A673 (cell line): ENCODE measurements at regions not wholly inside any gene's neighbourhood (a gene's known extent, or its start where the extent isn't known, plus 50 kb on each side); places are given as distances from the start of the nearest gene placed in this dataset.

ENCODE experiments used
- BruUV-seq: library from RNA; stranded (reverse); fragments of 400-500 nt; replicated peaks from 2 replicates; lab custom pipeline; 2021; lab: Mats Ljungman, UMichigan
- CTCF ChIA-PET: fragments of 300-600 bp; sonication (Branson Sonifier 250); formaldehyde crosslinking; loops from one replicate; lab custom pipeline; 2022; ENCODE audit warnings: antibody characterized with exemption; lab: Charles Lee
- POLR2A ChIA-PET: fragments of 300-600 bp; sonication (Branson Sonifier 250); formaldehyde crosslinking; loops from one replicate; lab custom pipeline; 2022; ENCODE audit warnings: antibody characterized with exemption; ENCODE audit not compliant: low non-redundant PET; lab: Charles Lee
- DNase-seq: peaks from one replicate; pipeline ENCODE4 v3.0.0-alpha.2; 2015; ENCODE audit warnings: low spot score
- H3K27ac ChIP-seq: fragments of 200-600 bp; sonication (generic); 2 replicates; pipeline ENCODE4 v1.5.1; 2016; ENCODE audit warnings: mixed run types, low read depth, mild to moderate bottlenecking, mixed read lengths, antibody characterized with exemption, low read length; ENCODE audit not compliant: poor library complexity, severe bottlenecking
- H3K27me3 ChIP-seq: fragments of 200-600 bp; sonication (generic); replicated peaks from 2 replicates; pipeline ENCODE4 v1.6.1; 2017; ENCODE audit warnings: mixed run types, low read depth, mild to moderate bottlenecking, mixed read lengths, antibody characterized with exemption, low read length; ENCODE audit not compliant: insufficient read depth, poor library complexity
- H3K36me3 ChIP-seq: fragments of 200-600 bp; sonication (generic); 2 replicates; pipeline ENCODE4 v1.6.1; 2016; ENCODE audit warnings: mixed run types, mild to moderate bottlenecking, mixed read lengths, antibody characterized with exemption, low read length; ENCODE audit not compliant: insufficient read depth, poor library complexity, severe bottlenecking
- H3K4me1 ChIP-seq: fragments of 200-600 bp; sonication (generic); 2 replicates; pipeline ENCODE4 v1.6.1; 2017; ENCODE audit warnings: mixed run types, mild to moderate bottlenecking, mixed read lengths, antibody characterized with exemption, low read length; ENCODE audit not compliant: insufficient read depth, poor library complexity, severe bottlenecking
- H3K4me3 ChIP-seq: fragments of 200-600 bp; sonication (generic); 2 replicates; pipeline ENCODE4 v1.5.1; 2016; ENCODE audit warnings: low read depth, mixed run types, mild to moderate bottlenecking, mixed read lengths, low read length; ENCODE audit not compliant: poor library complexity, severe bottlenecking
- H3K9me3 ChIP-seq: fragments of 200-600 bp; sonication (generic); 2 replicates; pipeline ENCODE4 v1.6.1; 2016; ENCODE audit warnings: mixed run types, low read depth, mild to moderate bottlenecking, mixed read lengths, antibody characterized with exemption, low read length; ENCODE audit not compliant: poor library complexity, severe bottlenecking
- CTCF ChIP-seq: fragments of 300-800, 200-600 bp; sonication (generic); conservative IDR thresholded peaks from 2 replicates; pipeline ENCODE4 v1.5.1; 2017; ENCODE audit warnings: low read depth, mild to moderate bottlenecking, antibody characterized with exemption, low read length, moderate library complexity, mixed read lengths
- EZH2 ChIP-seq: fragments of 200-600 bp; sonication (generic); IDR thresholded peaks from 2 replicates; pipeline ENCODE4 v1.6.1; 2017; ENCODE audit warnings: borderline replicate concordance, low read depth, mild to moderate bottlenecking, mixed read lengths, antibody characterized with exemption, low read length; ENCODE audit not compliant: poor library complexity, severe bottlenecking
- intact Hi-C: fragments of 100-400 bp; cut with micrococcal nuclease; formaldehyde crosslinking; loops from one replicate; pipeline ENCODE4 v1.10.0; 2022; ENCODE audit not compliant: unreplicated experiment

GRCh38 chr2:215637651-215638050 is 201.8 kb upstream of the FN1 start:
- no peak for TF ChIP-seq CTCF
- TF ChIP-seq EZH2: no peak
- BruUV-seq: no TSS peak
- no peak overlapping the region for H3K4me3 ChIP-seq
- no peaks in the 10 kb centered on the region for H3K36me3 ChIP-seq
- H3K27me3 ChIP-seq: no peaks in the 10 kb centered on the region
- H3K4me1 ChIP-seq: no peaks in the 10 kb centered on the region
- no peak for DNase-seq
- intact Hi-C loops: no loop called here
- H3K9me3 ChIP-seq: peaks cover 13% of the 10 kb centered on the region
- CTCF ChIA-PET: no interaction called here
- H3K27ac ChIP-seq: no peak overlapping the region
- POLR2A ChIA-PET: no interaction called here

- Histone ChIP-seq H3K4me1 (no peaks in the 10 kb centered on the region), H3K36me3 (no peaks in the 10 kb centered on the region), H3K27ac (no peak overlapping the region), H3K9me3 (peaks cover 13% of the 10 kb centered on the region), H3K4me3 (no peak overlapping the region), H3K27me3 (no peaks in the 10 kb centered on the region)
- no TSS peak for BruUV-seq
- TF ChIP-seq EZH2: no peak
- TF ChIP-seq CTCF: no peak
- CTCF ChIA-PET: no interaction called here
- POLR2A ChIA-PET: no interaction called here
- intact Hi-C loops: no loop called here
- DNase-seq: no peak
Measured at GRCh38 chr2:215636816-215637215, 200.9 kb upstream of the FN1 start.

GRCh38 chr2:215635788-215636139 is 199.9 kb upstream of the FN1 start:
- DNase-seq: peak; percentile 30
- TF ChIP-seq EZH2 (no peak), CTCF (peak; percentile 35; the same call in 1 of the 2 replicates)
- H3K27me3 ChIP-seq: no peaks in the 10 kb centered on the region
- intact Hi-C loops: no loop called here
- POLR2A ChIA-PET: no interaction called here
- H3K36me3 ChIP-seq: no peaks in the 10 kb centered on the region
- no peak overlapping the region for H3K27ac ChIP-seq
- peaks cover 13% of the 10 kb centered on the region for H3K9me3 ChIP-seq
- no TSS peak for BruUV-seq
- no peak overlapping the region for H3K4me3 ChIP-seq
- no peaks in the 10 kb centered on the region for H3K4me1 ChIP-seq
- CTCF ChIA-PET: no interaction called here
